GM23338 (cell line): ENCODE measurements at regions not wholly inside any gene's neighbourhood (a gene's known extent, or its start where the extent isn't known, plus 50 kb on each side); places are given as distances from the start of the nearest gene placed in this dataset.

Source experiments
- ATAC-seq: fragments of 200-7000 bp; cut with Tn5 transposase; 3 replicates; pipeline ENCODE4 v1.9.1; 2020
- DNase-seq: peaks from one replicate; pipeline ENCODE4 v3.0.0-alpha.2; 2015; ENCODE audit warnings: low spot score
- H2AFZ ChIP-seq: fragments of 200-600 bp; sonication (generic); 2 replicates; pipeline ENCODE4 v1.8.0; 2016; ENCODE audit warnings: antibody characterized with exemption, mild to moderate bottlenecking, moderate library complexity
- H3F3A ChIP-seq: fragments of 200-600 bp; sonication (generic); replicated peaks from 2 replicates; pipeline ENCODE4 v1.8.0; 2017; ENCODE audit warnings: antibody characterized with exemption, mixed run types, low read depth
- H3K27ac ChIP-seq: fragments of 200-600 bp; sonication (generic); 2 replicates; pipeline ENCODE4 v1.6.1; 2016; ENCODE audit warnings: low read depth
- H3K27me3 ChIP-seq: fragments of 200-600 bp; sonication (generic); 2 replicates; pipeline ENCODE4 v1.8.0; 2016; ENCODE audit warnings: mild to moderate bottlenecking, mixed run types, moderate library complexity; ENCODE audit not compliant: insufficient read depth
- H3K36me3 ChIP-seq: fragments of 200-600 bp; sonication (generic); 2 replicates; pipeline ENCODE4 v1.8.0; 2016; ENCODE audit warnings: mild to moderate bottlenecking; ENCODE audit not compliant: insufficient read depth
- H3K4me1 ChIP-seq: fragments of 200-600 bp; sonication (generic); 2 replicates; pipeline ENCODE4 v1.8.0; 2016; ENCODE audit warnings: mild to moderate bottlenecking, moderate library complexity; ENCODE audit not compliant: insufficient read depth
- H3K4me2 ChIP-seq: fragments of 200-600 bp; sonication (generic); 2 replicates; pipeline ENCODE4 v1.7.1; 2017; ENCODE audit warnings: mixed run types
- H3K4me3 ChIP-seq: fragments of 200-600 bp; sonication (generic); 2 replicates; pipeline ENCODE4 v1.6.1; 2016; ENCODE audit warnings: mixed run types
- H3K79me2 ChIP-seq: fragments of 200-600 bp; sonication (generic); replicated peaks from 2 replicates; pipeline ENCODE4 v1.8.0; 2017; ENCODE audit warnings: mild to moderate bottlenecking; ENCODE audit not compliant: insufficient read depth
- H3K9me2 ChIP-seq: fragments of 200-600 bp; sonication (generic); 2 replicates; pipeline ENCODE4 v1.8.0; 2017; ENCODE audit not compliant: insufficient read depth
- H4K20me1 ChIP-seq: fragments of 200-600 bp; sonication (generic); replicated peaks from 2 replicates; pipeline ENCODE4 v1.8.0; 2017; ENCODE audit warnings: mild to moderate bottlenecking; ENCODE audit not compliant: insufficient read depth
- H3K27ac Mint-ChIP-seq: 2 replicates; pipeline ENCODE4 v1.8.0; 2020; ENCODE audit warnings: inconsistent platforms, mild to moderate bottlenecking, moderate library complexity, mixed read lengths
- H3K27me3 Mint-ChIP-seq: 3 replicates; pipeline ENCODE4 v1.8.0; 2022; ENCODE audit warnings: low read depth, mild to moderate bottlenecking, moderate library complexity, mixed read lengths, inconsistent platforms; ENCODE audit not compliant: insufficient read depth, poor library complexity
- H3K36me3 Mint-ChIP-seq: 3 replicates; pipeline ENCODE4 v1.8.0; 2021; ENCODE audit warnings: low read depth, mild to moderate bottlenecking, inconsistent platforms, moderate library complexity, mixed read lengths
- H3K4me1 Mint-ChIP-seq: 3 replicates; pipeline ENCODE4 v1.8.0; 2020; ENCODE audit warnings: mild to moderate bottlenecking, inconsistent platforms, mixed read lengths
- H3K4me3 Mint-ChIP-seq: 3 replicates; pipeline ENCODE4 v1.8.0; 2021; ENCODE audit warnings: moderate library complexity, mild to moderate bottlenecking, inconsistent platforms, mixed read lengths
- H3K9me3 Mint-ChIP-seq: 3 replicates; pipeline ENCODE4 v1.8.0; 2020; ENCODE audit warnings: moderate library complexity, mild to moderate bottlenecking, inconsistent platforms, mixed read lengths
- CREB1 ChIP-seq: fragments of 250-450 bp; sonication (Bioruptor Pico); IDR thresholded peaks from 2 replicates; pipeline ENCODE4 v1.5.0; 2020; ENCODE audit warnings: low read depth, mild to moderate bottlenecking, moderate library complexity
- EZH2phosphoT487 ChIP-seq: fragments of 200-600 bp; sonication (generic); IDR thresholded peaks from one replicate; pipeline ENCODE4 v1.8.1; 2018; ENCODE audit warnings: antibody characterized with exemption; ENCODE audit not compliant: unreplicated experiment
- NANOG ChIP-seq: IDR thresholded peaks from 2 replicates; pipeline ENCODE4 v1.6.1; 2016; ENCODE audit warnings: antibody characterized with exemption, borderline replicate concordance
- STAT1 ChIP-seq: IDR thresholded peaks from one replicate; pipeline ENCODE4 v1.6.1; 2016; ENCODE audit warnings: antibody characterized with exemption; ENCODE audit not compliant: unreplicated experiment
- TF ChIP-seq, protein P1 (sequence below): IDR thresholded peaks from one replicate; pipeline ENCODE4 v1.6.1; 2018; ENCODE audit warnings: antibody characterized with exemption; ENCODE audit not compliant: unreplicated experiment
- TF ChIP-seq, protein P2 (sequence below): IDR thresholded peaks from 2 replicates; pipeline ENCODE4 v1.6.1; 2016; ENCODE audit warnings: antibody characterized with exemption
- TF ChIP-seq, protein P3 (sequence below): fragments of 250-450 bp; sonication (Bioruptor Pico); IDR thresholded peaks from 2 replicates; pipeline ENCODE4 v1.5.0; 2020; ENCODE audit warnings: mild to moderate bottlenecking, moderate library complexity

DNA sequence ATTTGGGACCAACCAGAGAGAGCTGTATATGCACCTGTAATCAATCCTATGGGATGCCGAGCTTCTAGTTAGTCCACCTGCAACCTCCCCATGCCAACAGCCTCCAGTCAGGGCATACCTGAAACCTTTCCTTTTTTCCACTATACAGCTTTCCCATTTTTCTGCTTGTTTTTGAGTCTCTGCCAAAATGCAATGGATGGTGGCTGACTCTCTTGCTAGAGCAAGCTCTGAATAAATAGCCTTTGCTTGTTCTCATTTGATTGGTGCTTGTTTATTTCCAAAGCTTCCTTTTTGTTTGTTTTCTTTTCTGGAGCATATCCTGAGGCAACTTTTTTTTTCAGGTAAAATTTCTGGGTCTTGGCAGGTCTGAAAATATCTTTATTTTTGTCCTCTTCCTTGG is 58.0 kb upstream of the PLET1 start:
- DNase-seq (no peak), ATAC-seq (no peak)
- H3K9me2 ChIP-seq: no peaks in the 10 kb centered on the region; the same call in 1 of the 2 replicates
- Mint-ChIP-seq H3K36me3 (peaks cover 8% of the 10 kb centered on the region; the same call in 2 of the 3 replicates), H3K27ac (no peak overlapping the region), H3K4me1 (peaks cover 21% of the 10 kb centered on the region), H3K27me3 (peaks cover 4% of the 10 kb centered on the region), H3K4me3 (no peak overlapping the region), H3K9me3 (peaks cover 13% of the 10 kb centered on the region; the same call in 2 of the 3 replicates)
- no peak overlapping the region for H2AFZ ChIP-seq
- no peak overlapping the region for H3K4me2 ChIP-seq
- no peak overlapping the region for H3K4me3 ChIP-seq
- peaks cover 12% of the 10 kb centered on the region for H3K4me1 ChIP-seq
- H4K20me1 ChIP-seq: no peaks in the 10 kb centered on the region
- H3K36me3 ChIP-seq: no peaks in the 10 kb centered on the region
- no peaks in the 10 kb centered on the region for H3F3A ChIP-seq
- 0 out of 2 replicates have a peak, but pooled peaks cover 5% of the 10 kb centered on the region for H3K27me3 ChIP-seq
- TF ChIP-seq CREB1 (no peak), STAT1 (no peak), EZH2phosphoT487 (no peak), NANOG (no peak)
- TF ChIP-seq, protein P1, sequence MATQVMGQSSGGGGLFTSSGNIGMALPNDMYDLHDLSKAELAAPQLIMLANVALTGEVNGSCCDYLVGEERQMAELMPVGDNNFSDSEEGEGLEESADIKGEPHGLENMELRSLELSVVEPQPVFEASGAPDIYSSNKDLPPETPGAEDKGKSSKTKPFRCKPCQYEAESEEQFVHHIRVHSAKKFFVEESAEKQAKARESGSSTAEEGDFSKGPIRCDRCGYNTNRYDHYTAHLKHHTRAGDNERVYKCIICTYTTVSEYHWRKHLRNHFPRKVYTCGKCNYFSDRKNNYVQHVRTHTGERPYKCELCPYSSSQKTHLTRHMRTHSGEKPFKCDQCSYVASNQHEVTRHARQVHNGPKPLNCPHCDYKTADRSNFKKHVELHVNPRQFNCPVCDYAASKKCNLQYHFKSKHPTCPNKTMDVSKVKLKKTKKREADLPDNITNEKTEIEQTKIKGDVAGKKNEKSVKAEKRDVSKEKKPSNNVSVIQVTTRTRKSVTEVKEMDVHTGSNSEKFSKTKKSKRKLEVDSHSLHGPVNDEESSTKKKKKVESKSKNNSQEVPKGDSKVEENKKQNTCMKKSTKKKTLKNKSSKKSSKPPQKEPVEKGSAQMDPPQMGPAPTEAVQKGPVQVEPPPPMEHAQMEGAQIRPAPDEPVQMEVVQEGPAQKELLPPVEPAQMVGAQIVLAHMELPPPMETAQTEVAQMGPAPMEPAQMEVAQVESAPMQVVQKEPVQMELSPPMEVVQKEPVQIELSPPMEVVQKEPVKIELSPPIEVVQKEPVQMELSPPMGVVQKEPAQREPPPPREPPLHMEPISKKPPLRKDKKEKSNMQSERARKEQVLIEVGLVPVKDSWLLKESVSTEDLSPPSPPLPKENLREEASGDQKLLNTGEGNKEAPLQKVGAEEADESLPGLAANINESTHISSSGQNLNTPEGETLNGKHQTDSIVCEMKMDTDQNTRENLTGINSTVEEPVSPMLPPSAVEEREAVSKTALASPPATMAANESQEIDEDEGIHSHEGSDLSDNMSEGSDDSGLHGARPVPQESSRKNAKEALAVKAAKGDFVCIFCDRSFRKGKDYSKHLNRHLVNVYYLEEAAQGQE: no peak
- TF ChIP-seq, protein P2, sequence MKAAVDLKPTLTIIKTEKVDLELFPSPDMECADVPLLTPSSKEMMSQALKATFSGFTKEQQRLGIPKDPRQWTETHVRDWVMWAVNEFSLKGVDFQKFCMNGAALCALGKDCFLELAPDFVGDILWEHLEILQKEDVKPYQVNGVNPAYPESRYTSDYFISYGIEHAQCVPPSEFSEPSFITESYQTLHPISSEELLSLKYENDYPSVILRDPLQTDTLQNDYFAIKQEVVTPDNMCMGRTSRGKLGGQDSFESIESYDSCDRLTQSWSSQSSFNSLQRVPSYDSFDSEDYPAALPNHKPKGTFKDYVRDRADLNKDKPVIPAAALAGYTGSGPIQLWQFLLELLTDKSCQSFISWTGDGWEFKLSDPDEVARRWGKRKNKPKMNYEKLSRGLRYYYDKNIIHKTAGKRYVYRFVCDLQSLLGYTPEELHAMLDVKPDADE: no peak
- no peaks in the 10 kb centered on the region for H3K79me2 ChIP-seq
- no peak overlapping the region for H3K27ac ChIP-seq

DNA sequence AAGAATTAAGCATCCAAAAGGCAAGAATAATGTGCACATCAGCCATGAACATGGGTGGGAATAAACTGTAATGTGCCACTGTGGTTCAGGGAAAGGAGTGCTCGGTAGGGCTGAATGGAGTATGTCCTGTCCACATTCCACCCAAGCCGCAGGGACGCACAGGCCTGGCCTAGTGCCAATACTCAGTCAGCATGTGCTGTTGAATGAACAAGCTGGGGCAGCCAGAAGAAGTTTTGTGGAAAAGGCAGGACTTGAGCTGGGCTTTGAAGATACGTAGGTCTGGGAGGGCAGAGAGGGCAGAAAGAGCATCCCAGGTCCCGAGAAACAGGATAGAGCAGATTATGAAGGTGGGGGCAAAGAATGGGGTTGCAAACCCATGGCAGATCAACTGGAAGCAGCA is 60.0 kb upstream of the PLET1 start:
- 0 out of 2 replicates have a peak, but pooled peaks cover 5% of the 10 kb centered on the region for H3K27me3 ChIP-seq
- H3K4me2 ChIP-seq: no peak overlapping the region
- no peak for ATAC-seq
- no peak overlapping the region for H2AFZ ChIP-seq
- DNase-seq: no peak
- peaks cover 12% of the 10 kb centered on the region; the same call in 2 of the 3 replicates for H3K36me3 Mint-ChIP-seq
- H4K20me1 ChIP-seq: no peaks in the 10 kb centered on the region
- peaks cover 12% of the 10 kb centered on the region for H3K4me1 ChIP-seq
- H3K79me2 ChIP-seq: no peaks in the 10 kb centered on the region
- peaks cover 21% of the 10 kb centered on the region for H3K4me1 Mint-ChIP-seq
- no peaks in the 10 kb centered on the region for H3F3A ChIP-seq
- H3K27me3 Mint-ChIP-seq: peaks cover 4% of the 10 kb centered on the region
- peaks cover 17% of the 10 kb centered on the region; the same call in 2 of the 3 replicates for H3K9me3 Mint-ChIP-seq
- H3K36me3 ChIP-seq: no peaks in the 10 kb centered on the region
- no peak overlapping the region for H3K27ac ChIP-seq
- no peak overlapping the region for H3K4me3 Mint-ChIP-seq
- H3K9me2 ChIP-seq: no peaks in the 10 kb centered on the region; the same call in 1 of the 2 replicates
- no peak overlapping the region for H3K4me3 ChIP-seq
- H3K27ac Mint-ChIP-seq: no peak overlapping the region
- TF ChIP-seq CREB1: no peak
- TF ChIP-seq, protein P3, sequence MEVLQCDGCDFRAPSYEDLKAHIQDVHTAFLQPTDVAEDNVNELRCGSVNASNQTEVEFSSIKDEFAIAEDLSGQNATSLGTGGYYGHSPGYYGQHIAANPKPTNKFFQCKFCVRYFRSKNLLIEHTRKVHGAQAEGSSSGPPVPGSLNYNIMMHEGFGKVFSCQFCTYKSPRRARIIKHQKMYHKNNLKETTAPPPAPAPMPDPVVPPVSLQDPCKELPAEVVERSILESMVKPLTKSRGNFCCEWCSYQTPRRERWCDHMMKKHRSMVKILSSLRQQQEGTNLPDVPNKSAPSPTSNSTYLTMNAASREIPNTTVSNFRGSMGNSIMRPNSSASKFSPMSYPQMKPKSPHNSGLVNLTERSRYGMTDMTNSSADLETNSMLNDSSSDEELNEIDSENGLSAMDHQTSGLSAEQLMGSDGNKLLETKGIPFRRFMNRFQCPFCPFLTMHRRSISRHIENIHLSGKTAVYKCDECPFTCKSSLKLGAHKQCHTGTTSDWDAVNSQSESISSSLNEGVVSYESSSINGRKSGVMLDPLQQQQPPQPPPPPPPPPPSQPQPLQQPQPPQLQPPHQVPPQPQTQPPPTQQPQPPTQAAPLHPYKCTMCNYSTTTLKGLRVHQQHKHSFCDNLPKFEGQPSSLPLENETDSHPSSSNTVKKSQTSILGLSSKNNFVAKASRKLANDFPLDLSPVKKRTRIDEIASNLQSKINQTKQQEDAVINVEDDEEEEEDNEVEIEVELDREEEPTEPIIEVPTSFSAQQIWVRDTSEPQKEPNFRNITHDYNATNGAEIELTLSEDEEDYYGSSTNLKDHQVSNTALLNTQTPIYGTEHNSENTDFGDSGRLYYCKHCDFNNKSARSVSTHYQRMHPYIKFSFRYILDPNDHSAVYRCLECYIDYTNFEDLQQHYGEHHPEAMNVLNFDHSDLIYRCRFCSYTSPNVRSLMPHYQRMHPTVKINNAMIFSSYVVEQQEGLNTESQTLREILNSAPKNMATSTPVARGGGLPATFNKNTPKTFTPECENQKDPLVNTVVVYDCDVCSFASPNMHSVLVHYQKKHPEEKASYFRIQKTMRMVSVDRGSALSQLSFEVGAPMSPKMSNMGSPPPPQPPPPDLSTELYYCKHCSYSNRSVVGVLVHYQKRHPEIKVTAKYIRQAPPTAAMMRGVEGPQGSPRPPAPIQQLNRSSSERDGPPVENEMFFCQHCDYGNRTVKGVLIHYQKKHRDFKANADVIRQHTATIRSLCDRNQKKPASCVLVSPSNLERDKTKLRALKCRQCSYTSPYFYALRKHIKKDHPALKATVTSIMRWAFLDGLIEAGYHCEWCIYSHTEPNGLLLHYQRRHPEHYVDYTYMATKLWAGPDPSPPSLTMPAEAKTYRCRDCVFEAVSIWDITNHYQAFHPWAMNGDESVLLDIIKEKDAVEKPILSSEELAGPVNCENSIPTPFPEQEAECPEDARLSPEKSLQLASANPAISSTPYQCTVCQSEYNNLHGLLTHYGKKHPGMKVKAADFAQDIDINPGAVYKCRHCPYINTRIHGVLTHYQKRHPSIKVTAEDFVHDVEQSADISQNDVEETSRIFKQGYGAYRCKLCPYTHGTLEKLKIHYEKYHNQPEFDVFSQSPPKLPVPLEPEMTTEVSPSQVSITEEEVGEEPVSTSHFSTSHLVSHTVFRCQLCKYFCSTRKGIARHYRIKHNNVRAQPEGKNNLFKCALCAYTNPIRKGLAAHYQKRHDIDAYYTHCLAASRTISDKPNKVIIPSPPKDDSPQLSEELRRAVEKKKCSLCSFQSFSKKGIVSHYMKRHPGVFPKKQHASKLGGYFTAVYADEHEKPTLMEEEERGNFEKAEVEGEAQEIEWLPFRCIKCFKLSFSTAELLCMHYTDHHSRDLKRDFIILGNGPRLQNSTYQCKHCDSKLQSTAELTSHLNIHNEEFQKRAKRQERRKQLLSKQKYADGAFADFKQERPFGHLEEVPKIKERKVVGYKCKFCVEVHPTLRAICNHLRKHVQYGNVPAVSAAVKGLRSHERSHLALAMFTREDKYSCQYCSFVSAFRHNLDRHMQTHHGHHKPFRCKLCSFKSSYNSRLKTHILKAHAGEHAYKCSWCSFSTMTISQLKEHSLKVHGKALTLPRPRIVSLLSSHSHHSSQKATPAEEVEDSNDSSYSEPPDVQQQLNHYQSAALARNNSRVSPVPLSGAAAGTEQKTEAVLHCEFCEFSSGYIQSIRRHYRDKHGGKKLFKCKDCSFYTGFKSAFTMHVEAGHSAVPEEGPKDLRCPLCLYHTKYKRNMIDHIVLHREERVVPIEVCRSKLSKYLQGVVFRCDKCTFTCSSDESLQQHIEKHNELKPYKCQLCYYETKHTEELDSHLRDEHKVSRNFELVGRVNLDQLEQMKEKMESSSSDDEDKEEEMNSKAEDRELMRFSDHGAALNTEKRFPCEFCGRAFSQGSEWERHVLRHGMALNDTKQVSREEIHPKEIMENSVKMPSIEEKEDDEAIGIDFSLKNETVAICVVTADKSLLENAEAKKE (CRISPR knock-in tag): no peak
- no peak for TF ChIP-seq EZH2phosphoT487
- TF ChIP-seq, protein P1: no peak
